Effector memory CD4-positive, alpha-beta T cell (primary cell): ENCODE measurements at regions not wholly inside any gene's neighbourhood (a gene's known extent, or its start where the extent isn't known, plus 50 kb on each side); places are given as distances from the start of the nearest gene placed in this dataset.

Experiments used
- DNase-seq, 3 donors: peaks; one replicate each; pipeline ENCODE4 v3.0.0-alpha.2; 2020
- H3K27ac ChIP-seq: 2 replicates; pipeline ENCODE4 v1.7.0; 2013; ENCODE audit warnings: mild to moderate bottlenecking, low read length, moderate library complexity; ENCODE audit not compliant: insufficient read depth, poor library complexity, severe bottlenecking
- H3K27me3 ChIP-seq: replicated peaks from 2 replicates; pipeline ENCODE4 v1.7.0; 2013; ENCODE audit warnings: mild to moderate bottlenecking, low read length; ENCODE audit not compliant: insufficient read depth, control insufficient read depth, poor library complexity, severe bottlenecking
- H3K36me3 ChIP-seq: 2 replicates; pipeline ENCODE4 v1.7.0; 2013; ENCODE audit warnings: mild to moderate bottlenecking, low read length, moderate library complexity; ENCODE audit not compliant: control insufficient read depth, insufficient read depth
- H3K4me1 ChIP-seq: 2 replicates; pipeline ENCODE4 v1.7.0; 2013; ENCODE audit warnings: low read length, mild to moderate bottlenecking; ENCODE audit not compliant: control insufficient read depth, insufficient read depth, poor library complexity, severe bottlenecking
- H3K4me3 ChIP-seq: 2 replicates; pipeline ENCODE4 v1.7.0; 2013; ENCODE audit warnings: low read length, low read depth, mild to moderate bottlenecking; ENCODE audit not compliant: insufficient read depth, poor library complexity, severe bottlenecking
- H3K9me3 ChIP-seq: 2 replicates; pipeline ENCODE4 v1.7.0; 2013; ENCODE audit warnings: mild to moderate bottlenecking, low read length, moderate library complexity; ENCODE audit not compliant: control insufficient read depth

DNA sequence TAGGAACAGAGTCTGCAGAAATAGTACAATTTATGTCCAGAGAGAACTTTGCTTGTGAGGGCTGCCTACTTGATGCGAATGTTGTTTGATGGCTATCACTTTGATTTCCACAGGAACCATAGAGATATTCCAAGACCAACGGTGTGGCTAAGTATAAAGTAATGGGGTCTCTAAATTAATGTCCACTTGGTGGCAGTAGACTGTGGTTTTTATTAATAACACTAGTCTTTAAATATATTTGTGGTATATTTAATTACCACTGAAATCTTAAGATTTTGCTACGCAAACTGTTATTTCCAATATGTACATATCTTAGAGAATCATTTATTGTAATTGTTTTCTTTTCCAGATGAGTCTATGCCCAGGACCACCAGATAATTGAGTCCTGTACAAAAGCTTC, 647.9 kb downstream of the PLA2G4A start:
- Histone ChIP-seq H3K27ac (no peak overlapping the region), H3K9me3 (no peaks in the 10 kb centered on the region), H3K27me3 (no peaks in the 10 kb centered on the region), H3K4me1 (no peaks in the 10 kb centered on the region), H3K36me3 (no peaks in the 10 kb centered on the region), H3K4me3 (no peak overlapping the region)
- no peak for DNase-seq

DNA sequence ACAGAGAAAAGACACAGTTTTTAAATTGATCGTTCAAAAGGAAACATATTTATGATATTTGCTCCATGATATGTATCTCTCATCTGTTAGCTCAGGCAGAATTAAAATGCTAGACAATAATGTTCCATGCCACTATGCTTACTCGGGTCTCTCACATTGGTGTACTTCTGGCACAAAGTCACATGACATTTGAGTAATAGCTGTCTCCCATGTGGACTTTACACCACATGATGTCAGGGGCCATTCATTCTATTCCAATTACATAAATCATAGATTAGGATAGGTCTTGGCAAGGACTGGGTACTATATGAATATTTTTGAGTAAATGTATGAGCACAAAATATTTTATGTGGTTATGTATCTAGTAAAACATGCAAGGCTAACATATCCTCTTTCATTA, 648.4 kb downstream of the PLA2G4A start:
- Histone ChIP-seq H3K27me3 (no peaks in the 10 kb centered on the region), H3K9me3 (no peaks in the 10 kb centered on the region), H3K4me1 (no peaks in the 10 kb centered on the region), H3K4me3 (no peak overlapping the region), H3K27ac (no peak overlapping the region), H3K36me3 (no peaks in the 10 kb centered on the region)
- no peak for DNase-seq

GRCh38 chr1:187477535-187477934, 648.8 kb downstream of the PLA2G4A start:
- Histone ChIP-seq H3K36me3 (no peaks in the 10 kb centered on the region), H3K27ac (no peak overlapping the region), H3K27me3 (no peaks in the 10 kb centered on the region), H3K4me3 (no peak overlapping the region), H3K9me3 (no peaks in the 10 kb centered on the region), H3K4me1 (no peaks in the 10 kb centered on the region)
- DNase-seq = no peak

DNA sequence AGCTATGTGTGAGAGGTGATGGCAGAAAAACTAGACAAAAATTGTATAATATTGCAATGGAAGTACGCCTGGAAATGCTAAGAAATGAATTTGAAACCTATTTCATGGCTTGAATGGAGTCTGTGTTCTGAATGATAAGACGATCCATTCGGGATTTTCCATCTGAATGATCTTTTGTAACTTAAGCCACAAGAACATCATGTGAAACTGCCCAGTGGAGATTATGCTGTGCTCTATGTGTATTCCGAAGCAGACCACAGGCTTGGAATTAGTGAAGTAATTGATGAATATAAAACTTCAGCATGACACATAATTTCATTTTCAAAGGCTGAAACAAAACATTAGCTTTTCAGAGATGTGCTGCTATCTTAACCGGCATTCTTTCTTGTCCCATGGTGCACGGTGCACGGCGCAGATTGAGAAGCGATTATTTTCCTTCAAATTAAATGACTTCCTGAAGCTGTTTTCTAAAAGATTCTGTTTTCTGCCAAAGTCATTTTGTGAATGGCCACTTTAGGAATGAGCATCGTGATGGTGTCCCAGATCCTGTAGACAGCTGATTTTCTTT, 652.9 kb downstream of the PLA2G4A start:
- no peaks in the 10 kb centered on the region for H3K4me1 ChIP-seq
- H3K36me3 ChIP-seq = no peaks in the 10 kb centered on the region
- no peaks in the 10 kb centered on the region for H3K27me3 ChIP-seq
- no peaks in the 10 kb centered on the region for H3K9me3 ChIP-seq
- no peak overlapping the region for H3K27ac ChIP-seq
- no peak for DNase-seq
- no peak overlapping the region for H3K4me3 ChIP-seq

GRCh38 chr1:187490266-187490665, 661.5 kb downstream of the PLA2G4A start:
- no peak overlapping the region for H3K4me3 ChIP-seq
- H3K36me3 ChIP-seq = no peaks in the 10 kb centered on the region
- no peaks in the 10 kb centered on the region for H3K9me3 ChIP-seq
- H3K4me1 ChIP-seq = no peaks in the 10 kb centered on the region
- no peak for DNase-seq
- no peaks in the 10 kb centered on the region for H3K27me3 ChIP-seq
- no peak overlapping the region for H3K27ac ChIP-seq

GRCh38 chr1:187491082-187491720, 662.5 kb downstream of the PLA2G4A start:
- no peak for DNase-seq
- Histone ChIP-seq H3K27ac (no peak overlapping the region), H3K36me3 (no peaks in the 10 kb centered on the region), H3K27me3 (no peaks in the 10 kb centered on the region), H3K4me3 (no peak overlapping the region), H3K4me1 (no peaks in the 10 kb centered on the region), H3K9me3 (no peaks in the 10 kb centered on the region)

DNA sequence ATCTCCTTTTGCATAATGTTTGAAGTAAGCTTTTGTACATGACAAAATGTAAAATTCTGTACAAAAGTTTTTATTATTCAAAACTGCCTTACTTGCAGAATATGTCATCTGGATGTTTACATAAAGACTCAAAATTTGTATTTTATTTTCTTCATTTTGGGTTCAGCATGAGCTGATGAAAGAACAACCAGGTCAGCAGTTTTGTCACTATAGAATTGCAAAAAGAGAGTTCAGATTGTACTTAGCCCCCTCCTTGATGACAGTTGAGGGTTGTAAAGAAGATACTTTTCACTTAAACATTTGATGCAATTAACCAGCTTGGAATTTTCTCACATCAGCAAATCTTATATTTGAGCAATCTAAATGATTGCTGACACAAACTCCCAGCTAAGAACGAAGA, 669.3 kb downstream of the PLA2G4A start:
- no peaks in the 10 kb centered on the region for H3K27me3 ChIP-seq
- no peak overlapping the region for H3K27ac ChIP-seq
- H3K36me3 ChIP-seq = no peaks in the 10 kb centered on the region
- DNase-seq = no peak
- no peaks in the 10 kb centered on the region for H3K4me1 ChIP-seq
- H3K4me3 ChIP-seq = no peak overlapping the region
- H3K9me3 ChIP-seq = no peaks in the 10 kb centered on the region

DNA sequence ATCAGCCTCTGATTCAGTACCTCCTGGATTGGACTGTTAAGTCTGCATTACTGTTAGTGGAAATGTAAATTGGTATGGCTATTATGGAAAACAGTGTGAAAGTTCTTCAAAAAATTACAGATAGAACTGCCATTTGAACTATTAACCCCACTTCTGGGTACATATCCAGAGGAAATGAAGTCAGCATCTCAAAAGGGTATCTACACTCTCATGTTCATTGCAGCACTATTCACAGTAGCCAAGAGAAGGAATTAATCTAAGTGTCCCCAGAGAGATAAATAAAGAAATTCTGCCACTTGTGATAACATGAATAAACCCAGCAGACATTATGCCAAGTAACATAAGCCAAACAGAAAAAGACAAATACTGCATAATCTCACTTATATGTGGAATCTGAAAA, 676.0 kb downstream of the PLA2G4A start:
- Histone ChIP-seq H3K27me3 (no peaks in the 10 kb centered on the region), H3K9me3 (no peaks in the 10 kb centered on the region)
- DNase-seq = no peak

DNA sequence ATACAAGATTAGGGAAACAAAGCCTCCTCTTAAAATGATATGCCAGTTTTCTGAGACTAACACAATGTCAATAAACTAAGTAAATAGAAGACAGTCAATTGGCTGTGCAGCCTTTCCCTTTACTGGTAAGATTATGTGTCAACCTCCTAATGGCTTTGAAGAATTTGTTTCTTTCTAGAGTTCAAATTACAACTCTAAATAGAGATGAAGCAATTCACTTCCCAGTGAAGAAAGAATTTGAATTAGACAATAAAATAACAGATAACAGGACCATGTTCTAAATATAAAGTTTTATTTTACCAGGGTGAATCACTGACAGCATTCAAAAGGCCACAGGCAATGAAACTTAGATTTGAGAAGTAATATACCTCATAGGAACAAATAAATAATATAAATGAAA, 680.3 kb downstream of the PLA2G4A start:
- no peaks in the 10 kb centered on the region for H3K9me3 ChIP-seq
- H3K36me3 ChIP-seq = no peaks in the 10 kb centered on the region
- H3K27ac ChIP-seq = no peak overlapping the region
- no peak for DNase-seq
- no peaks in the 10 kb centered on the region for H3K4me1 ChIP-seq
- H3K27me3 ChIP-seq = no peaks in the 10 kb centered on the region
- no peak overlapping the region for H3K4me3 ChIP-seq

More for the DNA sequence above, 676.0 kb downstream of the PLA2G4A start:
- no peaks in the 10 kb centered on the region for H3K4me1 ChIP-seq
- no peaks in the 10 kb centered on the region for H3K36me3 ChIP-seq
- no peak overlapping the region for H3K4me3 ChIP-seq
- no peak overlapping the region for H3K27ac ChIP-seq

GRCh38 chr1:187513190-187513589, 684.4 kb downstream of the PLA2G4A start:
- no peaks in the 10 kb centered on the region for H3K36me3 ChIP-seq
- DNase-seq = no peak
- no peaks in the 10 kb centered on the region for H3K27me3 ChIP-seq
- H3K4me3 ChIP-seq = no peak overlapping the region
- no peaks in the 10 kb centered on the region for H3K9me3 ChIP-seq
- H3K4me1 ChIP-seq = no peaks in the 10 kb centered on the region
- no peak overlapping the region for H3K27ac ChIP-seq
